A549 (cell line): ENCODE measurements at regions not wholly inside any gene's neighbourhood (a gene's known extent, or its start where the extent isn't known, plus 50 kb on each side); places are given as distances from the start of the nearest gene placed in this dataset.

ENCODE experiments used
- CTCF ChIP-seq: fragments of >200 bp; sonication (Bioruptor Twin); formaldehyde crosslinking; IDR thresholded peaks from 3 replicates; pipeline ENCODE4 v1.5.1; 2016
- HOXB5 ChIP-seq: fragments of 250-450 bp; sonication (Bioruptor Pico); IDR thresholded peaks from 2 replicates; pipeline ENCODE4 v1.5.0; 2020; ENCODE audit warnings: mild to moderate bottlenecking, moderate library complexity
- POLR2A ChIP-seq: IDR thresholded peaks from 2 replicates; pipeline ENCODE4 v1.6.1; 2012; ENCODE audit warnings: mild to moderate bottlenecking, low read length
- RCOR1 ChIP-seq: fragments of 150-350 bp; IDR thresholded peaks from 2 replicates; pipeline ENCODE4 v1.6.1; 2014; ENCODE audit warnings: antibody characterized with exemption, low read length, low read depth
- USF2 ChIP-seq: fragments of 450-650 bp; IDR thresholded peaks from 2 replicates; pipeline ENCODE4 v1.6.1; 2014; ENCODE audit warnings: antibody characterized with exemption

- no peak for TF ChIP-seq CTCF
- TF ChIP-seq RCOR1 = no peak
- TF ChIP-seq USF2 = no peak
- TF ChIP-seq HOXB5 (CRISPR knock-in tag) = no peak
- TF ChIP-seq POLR2A = no peak
These were observed 183.2 kb upstream of the RAB6C start for GRCh38 chr2:129796225-129796624.
